Cardiac fibroblast (primary cell): ENCODE measurements at regions not wholly inside any gene's neighbourhood (a gene's known extent, or its start where the extent isn't known, plus 50 kb on each side); places are given as distances from the start of the nearest gene placed in this dataset.
"Not testable (repeated sequence)": the region's sequence is repeated elsewhere in the genome, so short reads cannot be mapped to it uniquely, and the experiment has no call there.

ENCODE experiments used
- DNase-seq, 2 donors: peaks; one replicate each; pipeline versions ENCODE4 v3.0.0 to v3.0.0-alpha.2; 2010; ENCODE audit warnings: low read depth in 2 of 2
- H3K4me3 ChIP-seq, 2 donors: replicated peaks in 1 of 2; 1 replicate in 1 of 2; 2 replicates in 1 of 2; pipeline ENCODE4 v1.5.1; 2011; ENCODE audit warnings: low read depth in 2 of 2, low read length in 2 of 2, mild to moderate bottlenecking in 2 of 2, moderate library complexity in 1 of 2
- CTCF ChIP-seq: IDR thresholded peaks from one replicate; pipeline ENCODE4 v1.5.1; 2011; ENCODE audit warnings: low read depth, mild to moderate bottlenecking, low read length, inconsistent platforms

DNA sequence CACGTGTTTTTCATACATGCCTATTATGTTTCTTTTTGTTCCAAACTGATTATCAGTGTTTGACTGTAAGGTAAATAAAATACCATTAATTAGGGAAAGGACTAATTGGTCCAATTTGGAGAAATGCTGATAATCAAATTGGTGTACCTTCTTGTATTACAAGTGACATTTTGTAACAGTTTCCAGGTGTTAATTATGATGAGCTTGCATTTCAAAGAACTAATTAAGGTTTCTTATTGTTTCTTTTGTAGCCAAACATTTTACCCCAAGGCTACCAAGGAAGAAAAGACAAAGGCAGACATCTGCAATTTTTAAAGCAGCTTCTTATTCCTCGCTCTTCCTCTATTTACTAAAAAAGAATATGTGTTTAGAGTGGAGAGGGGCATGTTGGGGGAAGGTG is 88.7 kb upstream of the GRIK1 start:
- H3K4me3 ChIP-seq = no peak overlapping the region
- no peak for TF ChIP-seq CTCF
- DNase-seq = no peak

- H3K4me3 ChIP-seq = no peak overlapping the region
- no peak for TF ChIP-seq CTCF
- no peak for DNase-seq
These were observed 88.2 kb upstream of the GRIK1 start for GRCh38 chr21:30027986-30028385.

DNA sequence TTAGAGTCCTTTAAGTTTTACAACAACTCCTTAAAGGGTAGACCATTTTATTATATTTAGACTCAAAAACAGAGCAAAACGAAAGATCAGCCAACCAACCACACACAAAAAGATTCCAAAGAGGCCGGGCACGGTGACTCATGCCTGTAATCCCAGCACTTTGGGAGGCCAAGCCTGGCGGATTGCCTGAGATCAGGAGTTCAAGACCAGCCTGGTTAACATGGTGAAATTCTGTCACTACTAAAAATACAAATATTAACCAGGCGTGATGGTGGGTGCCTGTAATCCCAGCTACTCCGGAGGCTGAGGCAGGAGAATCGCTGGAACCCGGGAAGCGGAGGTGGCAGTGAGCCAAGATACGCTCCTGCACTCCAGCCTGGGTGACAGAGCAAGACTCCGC is 83.3 kb upstream of the GRIK1 start:
- not testable (repeated sequence) for DNase-seq, H3K4me3 ChIP-seq

DNA sequence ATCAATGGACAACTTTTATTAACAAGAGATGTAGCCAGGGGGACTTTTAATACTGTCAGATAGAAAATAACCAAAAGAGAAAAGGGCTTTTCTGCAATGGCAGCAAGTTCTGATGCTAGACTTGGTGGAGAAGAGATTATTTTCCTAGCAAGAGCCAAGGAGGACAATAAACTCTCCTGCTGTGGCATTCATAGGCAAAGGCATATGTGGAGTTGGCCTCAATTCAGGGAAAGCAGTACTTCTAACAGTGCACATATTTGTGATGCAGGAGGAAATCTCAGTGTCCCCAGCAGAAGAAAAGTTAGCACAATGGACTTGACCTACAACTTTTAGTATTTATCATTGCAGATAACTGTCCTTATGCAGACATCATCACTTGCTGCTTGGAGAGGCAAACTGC is 75.1 kb upstream of the GRIK1 start:
- no peak for DNase-seq
- H3K4me3 ChIP-seq = no peak overlapping the region
- TF ChIP-seq CTCF = no peak

DNA sequence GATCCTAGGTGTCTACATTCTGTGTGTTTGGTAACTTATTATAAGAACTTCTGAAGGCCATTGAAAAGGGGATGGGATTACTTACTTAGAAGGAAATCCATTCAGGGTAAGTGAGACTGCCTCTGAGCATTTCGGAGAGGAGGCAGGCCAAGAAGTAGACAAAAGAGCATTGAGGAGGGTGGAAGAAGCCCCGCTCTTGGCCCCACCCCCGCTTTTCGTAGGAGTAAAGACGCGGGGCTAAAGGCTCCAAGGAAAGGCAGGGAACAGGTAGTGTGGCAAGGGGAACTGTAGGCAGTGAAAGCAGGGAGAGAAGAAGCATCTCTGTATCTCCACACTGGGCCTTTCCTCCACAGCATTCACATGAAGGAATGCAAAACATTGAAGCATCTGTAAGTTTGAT is 51.8 kb upstream of the GRIK1 start:
- no peak for DNase-seq
- H3K4me3 ChIP-seq = no peak overlapping the region
- TF ChIP-seq CTCF = no peak

- DNase-seq = no peak
- TF ChIP-seq CTCF = no peak
- no peak overlapping the region for H3K4me3 ChIP-seq
These were observed 49.9 kb upstream of the GRIK1 start for GRCh38 chr21:29989634-29990234.
